Panc1 (cell line): ENCODE measurements at regions not wholly inside any gene's neighbourhood (a gene's known extent, or its start where the extent isn't known, plus 50 kb on each side); places are given as distances from the start of the nearest gene placed in this dataset.

Experiments used
- ATAC-seq: fragments of 200-7000 bp; cut with Tn5 transposase; 2 replicates; pipeline ENCODE4 v1.9.1; 2020; ENCODE audit warnings: mild to moderate bottlenecking, moderate library complexity
- BruUV-seq: library from RNA; stranded (reverse); fragments of 400-500 nt; replicated peaks from 2 replicates; lab custom pipeline; 2021; lab: Mats Ljungman, UMichigan
- CTCF ChIA-PET: fragments of 300-600 bp; sonication (Branson Sonifier 250); formaldehyde crosslinking; loops from one replicate; lab custom pipeline; 2022; ENCODE audit warnings: antibody characterized with exemption; lab: Charles Lee
- POLR2A ChIA-PET: fragments of 300-600 bp; sonication (Branson Sonifier 250); formaldehyde crosslinking; loops from one replicate; lab custom pipeline; 2022; ENCODE audit warnings: antibody characterized with exemption; lab: Charles Lee
- DNase-seq: peaks from one replicate; pipeline ENCODE4 v3.0.0-alpha.2; 2010; ENCODE audit warnings: low read depth, low spot score
- H3K27ac ChIP-seq: 2 replicates; pipeline ENCODE4 v1.5.1; 2011; ENCODE audit warnings: mild to moderate bottlenecking, low read length, inconsistent platforms
- H3K27me3 ChIP-seq: fragments of 200-500 bp; sonication (Bioruptor generic); 2 replicates; pipeline ENCODE4 v1.6.0; 2014; ENCODE audit warnings: low read length, inconsistent platforms; ENCODE audit not compliant: control insufficient read depth, insufficient read depth
- H3K36me3 ChIP-seq: fragments of 200-500 bp; sonication (Bioruptor generic); 2 replicates; pipeline ENCODE4 v1.5.1; 2014; ENCODE audit warnings: inconsistent platforms, mild to moderate bottlenecking, low read length, moderate library complexity; ENCODE audit not compliant: control insufficient read depth, insufficient read depth
- H3K4me1 ChIP-seq: 2 replicates; pipeline ENCODE4 v1.5.1; 2011; ENCODE audit warnings: inconsistent platforms, mild to moderate bottlenecking, low read length, moderate library complexity; ENCODE audit not compliant: control insufficient read depth, insufficient read depth
- H3K4me3 ChIP-seq, 2 experiments: 2 replicates each; pipeline ENCODE4 v1.5.1; 2011 to 2012; ENCODE audit warnings: low read depth in 2 of 2, low read length in 2 of 2, mild to moderate bottlenecking in 2 of 2, inconsistent platforms in 1 of 2, moderate library complexity in 1 of 2
- H3K9me3 ChIP-seq: fragments of 200-500 bp; sonication (Bioruptor generic); 2 replicates; pipeline ENCODE4 v1.5.1; 2014; ENCODE audit warnings: low read depth, mild to moderate bottlenecking, inconsistent platforms, low read length, moderate library complexity; ENCODE audit not compliant: control insufficient read depth, insufficient read depth
- CTCF ChIP-seq: fragments of 450-650 bp; IDR thresholded peaks from 2 replicates; pipeline ENCODE4 v1.5.1; 2017; ENCODE audit warnings: mild to moderate bottlenecking
- POLR2AphosphoS5 ChIP-seq: IDR thresholded peaks from 2 replicates; pipeline ENCODE4 v1.6.1; 2012; ENCODE audit warnings: mild to moderate bottlenecking, low read depth, low read length, moderate library complexity
- REST ChIP-seq, 2 experiments: IDR thresholded peaks; 2 replicates each; pipeline ENCODE4 v1.6.1; 2011 to 2012; ENCODE audit warnings: low read depth in 2 of 2, control low read depth in 1 of 2, low read length in 1 of 2, mild to moderate bottlenecking in 1 of 2, moderate library complexity in 1 of 2; ENCODE audit not compliant: insufficient read depth in 1 of 2
- SIN3A ChIP-seq: IDR thresholded peaks from 2 replicates; pipeline ENCODE4 v1.6.1; 2012; ENCODE audit warnings: low read depth, mild to moderate bottlenecking, low read length, moderate library complexity, borderline replicate concordance; ENCODE audit not compliant: insufficient read depth
- TCF7L2 ChIP-seq: IDR thresholded peaks from 2 replicates; pipeline ENCODE4 v1.6.1; 2011; ENCODE audit warnings: mild to moderate bottlenecking, low read depth, low read length, inconsistent platforms
- in situ Hi-C: cut with HindIII; loops from 2 replicates; pipeline ENCODE4 v1.10.0; 2016; ENCODE audit warnings: low sequenced_read_pairs, low pct_unique_long_range_greater_than_20kb
- intact Hi-C: fragments of 100-400 bp; cut with micrococcal nuclease; formaldehyde crosslinking; loops from one replicate; pipeline ENCODE4 v1.10.0; 2022; ENCODE audit not compliant: unreplicated experiment

GRCh38 chr12:90575995-90576394 is 379.0 kb downstream of the CCER1 start:
- no peaks in the 10 kb centered on the region for H3K9me3 ChIP-seq
- in situ Hi-C loops (no loop called here), intact Hi-C loops (no loop called here)
- no peaks in the 10 kb centered on the region for H3K4me1 ChIP-seq
- no peak for TF ChIP-seq TCF7L2
- no peak for TF ChIP-seq SIN3A
- TF ChIP-seq POLR2AphosphoS5 = no peak
- no peak for TF ChIP-seq REST (IDR thresholded peaks at IDR 0.05; ENCODE audit: insufficient read depth in 1 of 2, low read depth in 2 of 2, low read length in 1 of 2)
- TF ChIP-seq CTCF = no peak
- H3K27ac ChIP-seq = no peak overlapping the region
- ChIA-PET CTCF (no interaction called here), POLR2A (no interaction called here)
- H3K27me3 ChIP-seq = no peaks in the 10 kb centered on the region
- no peak overlapping the region for H3K4me3 ChIP-seq
- no TSS peak for BruUV-seq
- DNase-seq = no peak
- no peak for ATAC-seq
- no peaks in the 10 kb centered on the region for H3K36me3 ChIP-seq

GRCh38 chr12:90574676-90575075 is 380.3 kb downstream of the CCER1 start:
- DNase-seq = no peak
- no peaks in the 10 kb centered on the region for H3K27me3 ChIP-seq
- no peaks in the 10 kb centered on the region for H3K9me3 ChIP-seq
- ChIA-PET CTCF (no interaction called here), POLR2A (no interaction called here)
- no peak for TF ChIP-seq TCF7L2
- no peak for TF ChIP-seq SIN3A
- no peak for TF ChIP-seq REST (IDR thresholded peaks at IDR 0.05; ENCODE audit: insufficient read depth in 1 of 2, low read depth in 2 of 2, low read length in 1 of 2)
- TF ChIP-seq CTCF = no peak
- no peak for TF ChIP-seq POLR2AphosphoS5
- H3K36me3 ChIP-seq = no peaks in the 10 kb centered on the region
- in situ Hi-C loops (no loop called here), intact Hi-C loops (no loop called here)
- no peak for ATAC-seq
- H3K4me3 ChIP-seq = no peak overlapping the region
- BruUV-seq = no TSS peak
- H3K27ac ChIP-seq = no peak overlapping the region
- H3K4me1 ChIP-seq = no peaks in the 10 kb centered on the region
